Anterior cingulate cortex (tissue), 58 donors: ENCODE measurements at regions not wholly inside any gene's neighbourhood (a gene's known extent, or its start where the extent isn't known, plus 50 kb on each side); places are given as distances from the start of the nearest gene placed in this dataset.
A peak's percentile ranks its signal among the peaks of the same experiment; 100 is the strongest.
"Not testable (repeated sequence)": the region's sequence is repeated elsewhere in the genome, so short reads cannot be mapped to it uniquely, and the experiment has no call there.

Source experiments
- DNase-seq, 58 donors: peaks; one replicate each; lab custom pipeline; 2025; lab: John Stamatoyannopoulos, UW

- no peak for DNase-seq
These were observed 644.1 kb downstream of the UTRN start for GRCh38 chr6:144929262-144929661.

GRCh38 chr6:144931172-144932035 lies 646.3 kb downstream of the UTRN start:
- peak in 7 of 58 donors; percentile 0 to 20 (median 11) for DNase-seq

GRCh38 chr6:144932621-144933020 lies 647.5 kb downstream of the UTRN start:
- no peak for DNase-seq

GRCh38 chr6:144935181-144935580 lies 650.0 kb downstream of the UTRN start:
- DNase-seq = no peak

GRCh38 chr6:144935661-144936060 lies 650.5 kb downstream of the UTRN start:
- no peak for DNase-seq

GRCh38 chr6:144936764-144937163 lies 651.6 kb downstream of the UTRN start:
- DNase-seq = no peak

GRCh38 chr6:144939921-144940320 lies 654.8 kb downstream of the UTRN start:
- no peak for DNase-seq

GRCh38 chr6:144944106-144944505 lies 659.0 kb downstream of the UTRN start:
- DNase-seq = no peak

GRCh38 chr6:144947398-144947976 lies 662.4 kb downstream of the UTRN start:
- DNase-seq = no peak

- no peak for DNase-seq
These were observed 666.7 kb downstream of the UTRN start for GRCh38 chr6:144951730-144952437.

- no peak for DNase-seq
These were observed 667.5 kb downstream of the UTRN start for GRCh38 chr6:144952456-144953240.

GRCh38 chr6:144953552-144954240 lies 668.6 kb downstream of the UTRN start:
- no peak for DNase-seq

GRCh38 chr6:144954241-144954556 lies 669.1 kb downstream of the UTRN start:
- no peak for DNase-seq

GRCh38 chr6:144955392-144955791 lies 670.3 kb downstream of the UTRN start:
- DNase-seq = no peak

- DNase-seq = no peak
These were observed 670.7 kb downstream of the UTRN start for GRCh38 chr6:144955859-144956258.

GRCh38 chr6:144956697-144957096 lies 671.6 kb downstream of the UTRN start:
- not testable (repeated sequence) for DNase-seq

GRCh38 chr6:144957236-144957937 lies 672.3 kb downstream of the UTRN start:
- no peak for DNase-seq

GRCh38 chr6:144969154-144969553 lies 684.0 kb downstream of the UTRN start:
- no peak for DNase-seq

GRCh38 chr6:144969602-144970272 lies 684.6 kb downstream of the UTRN start:
- no peak for DNase-seq
